GM23338 (cell line): ENCODE measurements at regions not wholly inside any gene's neighbourhood (a gene's known extent, or its start where the extent isn't known, plus 50 kb on each side); places are given as distances from the start of the nearest gene placed in this dataset.

Source experiments
- ATAC-seq: fragments of 200-7000 bp; cut with Tn5 transposase; 3 replicates; pipeline ENCODE4 v1.9.1; 2020
- DNase-seq: peaks from one replicate; pipeline ENCODE4 v3.0.0-alpha.2; 2015; ENCODE audit warnings: low spot score
- H2AFZ ChIP-seq: fragments of 200-600 bp; sonication (generic); 2 replicates; pipeline ENCODE4 v1.8.0; 2016; ENCODE audit warnings: antibody characterized with exemption, mild to moderate bottlenecking, moderate library complexity
- H3F3A ChIP-seq: fragments of 200-600 bp; sonication (generic); replicated peaks from 2 replicates; pipeline ENCODE4 v1.8.0; 2017; ENCODE audit warnings: antibody characterized with exemption, mixed run types, low read depth
- H3K27ac ChIP-seq: fragments of 200-600 bp; sonication (generic); 2 replicates; pipeline ENCODE4 v1.6.1; 2016; ENCODE audit warnings: low read depth
- H3K27me3 ChIP-seq: fragments of 200-600 bp; sonication (generic); 2 replicates; pipeline ENCODE4 v1.8.0; 2016; ENCODE audit warnings: mild to moderate bottlenecking, mixed run types, moderate library complexity; ENCODE audit not compliant: insufficient read depth
- H3K36me3 ChIP-seq: fragments of 200-600 bp; sonication (generic); 2 replicates; pipeline ENCODE4 v1.8.0; 2016; ENCODE audit warnings: mild to moderate bottlenecking; ENCODE audit not compliant: insufficient read depth
- H3K4me1 ChIP-seq: fragments of 200-600 bp; sonication (generic); 2 replicates; pipeline ENCODE4 v1.8.0; 2016; ENCODE audit warnings: mild to moderate bottlenecking, moderate library complexity; ENCODE audit not compliant: insufficient read depth
- H3K4me2 ChIP-seq: fragments of 200-600 bp; sonication (generic); 2 replicates; pipeline ENCODE4 v1.7.1; 2017; ENCODE audit warnings: mixed run types
- H3K4me3 ChIP-seq: fragments of 200-600 bp; sonication (generic); 2 replicates; pipeline ENCODE4 v1.6.1; 2016; ENCODE audit warnings: mixed run types
- H3K79me2 ChIP-seq: fragments of 200-600 bp; sonication (generic); replicated peaks from 2 replicates; pipeline ENCODE4 v1.8.0; 2017; ENCODE audit warnings: mild to moderate bottlenecking; ENCODE audit not compliant: insufficient read depth
- H3K9me2 ChIP-seq: fragments of 200-600 bp; sonication (generic); 2 replicates; pipeline ENCODE4 v1.8.0; 2017; ENCODE audit not compliant: insufficient read depth
- H4K20me1 ChIP-seq: fragments of 200-600 bp; sonication (generic); replicated peaks from 2 replicates; pipeline ENCODE4 v1.8.0; 2017; ENCODE audit warnings: mild to moderate bottlenecking; ENCODE audit not compliant: insufficient read depth
- H3K27ac Mint-ChIP-seq: 2 replicates; pipeline ENCODE4 v1.8.0; 2020; ENCODE audit warnings: inconsistent platforms, mild to moderate bottlenecking, moderate library complexity, mixed read lengths
- H3K27me3 Mint-ChIP-seq: 3 replicates; pipeline ENCODE4 v1.8.0; 2022; ENCODE audit warnings: low read depth, mild to moderate bottlenecking, moderate library complexity, mixed read lengths, inconsistent platforms; ENCODE audit not compliant: insufficient read depth, poor library complexity
- H3K36me3 Mint-ChIP-seq: 3 replicates; pipeline ENCODE4 v1.8.0; 2021; ENCODE audit warnings: low read depth, mild to moderate bottlenecking, inconsistent platforms, moderate library complexity, mixed read lengths
- H3K4me1 Mint-ChIP-seq: 3 replicates; pipeline ENCODE4 v1.8.0; 2020; ENCODE audit warnings: mild to moderate bottlenecking, inconsistent platforms, mixed read lengths
- H3K4me3 Mint-ChIP-seq: 3 replicates; pipeline ENCODE4 v1.8.0; 2021; ENCODE audit warnings: moderate library complexity, mild to moderate bottlenecking, inconsistent platforms, mixed read lengths
- H3K9me3 Mint-ChIP-seq: 3 replicates; pipeline ENCODE4 v1.8.0; 2020; ENCODE audit warnings: moderate library complexity, mild to moderate bottlenecking, inconsistent platforms, mixed read lengths
- EZH2 ChIP-seq: fragments of 200-600 bp; sonication (generic); IDR thresholded peaks from one replicate; pipeline ENCODE4 v1.8.0; 2017; ENCODE audit warnings: antibody characterized with exemption, mild to moderate bottlenecking, low read depth; ENCODE audit not compliant: unreplicated experiment
- EZH2phosphoT487 ChIP-seq: fragments of 200-600 bp; sonication (generic); IDR thresholded peaks from one replicate; pipeline ENCODE4 v1.8.1; 2018; ENCODE audit warnings: antibody characterized with exemption; ENCODE audit not compliant: unreplicated experiment
- JUNB ChIP-seq: IDR thresholded peaks from one replicate; pipeline ENCODE4 v1.6.1; 2016; ENCODE audit warnings: antibody characterized with exemption; ENCODE audit not compliant: unreplicated experiment
- NANOG ChIP-seq: IDR thresholded peaks from 2 replicates; pipeline ENCODE4 v1.6.1; 2016; ENCODE audit warnings: antibody characterized with exemption, borderline replicate concordance
- POLR2AphosphoS5 ChIP-seq: IDR thresholded peaks from 2 replicates; pipeline ENCODE4 v1.6.1; 2016; ENCODE audit warnings: antibody characterized with exemption, low read depth
- STAT1 ChIP-seq: IDR thresholded peaks from one replicate; pipeline ENCODE4 v1.6.1; 2016; ENCODE audit warnings: antibody characterized with exemption; ENCODE audit not compliant: unreplicated experiment
- ZNF114 ChIP-seq: fragments of 250-450 bp; sonication (Bioruptor Pico); IDR thresholded peaks from 2 replicates; pipeline ENCODE4 v1.5.0; 2020; ENCODE audit warnings: mild to moderate bottlenecking, moderate library complexity
- TF ChIP-seq, protein P1 (sequence below): fragments of 250-450 bp; sonication (Bioruptor Pico); IDR thresholded peaks from 2 replicates; pipeline ENCODE4 v1.5.0; 2020; ENCODE audit warnings: mild to moderate bottlenecking, moderate library complexity
- TF ChIP-seq, protein P2 (sequence below): IDR thresholded peaks from one replicate; pipeline ENCODE4 v1.6.1; 2018; ENCODE audit warnings: antibody characterized with exemption; ENCODE audit not compliant: unreplicated experiment
- TF ChIP-seq, protein P3 (sequence below), 2 experiments: fragments of 200-600 bp in 1 of 2; sonication (generic) in 1 of 2; conservative IDR thresholded peaks; 2 replicates each; pipeline versions ENCODE4 v1.5.1 to v1.6.1; 2016 to 2017; ENCODE audit warnings: antibody characterized with exemption in 2 of 2, low read depth in 2 of 2, mild to moderate bottlenecking in 2 of 2, moderate library complexity in 1 of 2
- TF ChIP-seq, protein P4 (sequence below): IDR thresholded peaks from 2 replicates; pipeline ENCODE4 v1.6.1; 2016; ENCODE audit warnings: antibody characterized with exemption

DNA sequence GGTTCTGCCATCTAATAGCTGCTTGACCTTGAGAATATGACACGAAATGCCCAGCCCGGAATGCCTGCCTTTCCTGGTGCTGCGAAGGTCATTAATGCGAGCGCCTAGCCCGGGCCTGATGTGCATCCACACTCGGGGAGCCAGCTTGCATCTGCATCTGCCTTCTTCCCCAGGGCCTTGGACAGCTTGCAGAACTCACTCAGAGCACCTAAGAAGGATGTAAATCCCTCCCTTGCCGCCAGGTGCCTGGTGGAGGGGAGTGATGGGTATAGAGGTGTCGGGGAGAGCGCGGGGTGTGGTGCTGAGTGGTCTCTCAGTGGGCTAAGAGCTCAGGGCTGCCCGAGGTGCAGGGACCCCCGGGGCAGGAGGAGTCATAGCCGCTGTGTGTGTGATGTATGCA lies 127.2 kb downstream of the MRPL36 start (continued):
- TF ChIP-seq, protein P1, sequence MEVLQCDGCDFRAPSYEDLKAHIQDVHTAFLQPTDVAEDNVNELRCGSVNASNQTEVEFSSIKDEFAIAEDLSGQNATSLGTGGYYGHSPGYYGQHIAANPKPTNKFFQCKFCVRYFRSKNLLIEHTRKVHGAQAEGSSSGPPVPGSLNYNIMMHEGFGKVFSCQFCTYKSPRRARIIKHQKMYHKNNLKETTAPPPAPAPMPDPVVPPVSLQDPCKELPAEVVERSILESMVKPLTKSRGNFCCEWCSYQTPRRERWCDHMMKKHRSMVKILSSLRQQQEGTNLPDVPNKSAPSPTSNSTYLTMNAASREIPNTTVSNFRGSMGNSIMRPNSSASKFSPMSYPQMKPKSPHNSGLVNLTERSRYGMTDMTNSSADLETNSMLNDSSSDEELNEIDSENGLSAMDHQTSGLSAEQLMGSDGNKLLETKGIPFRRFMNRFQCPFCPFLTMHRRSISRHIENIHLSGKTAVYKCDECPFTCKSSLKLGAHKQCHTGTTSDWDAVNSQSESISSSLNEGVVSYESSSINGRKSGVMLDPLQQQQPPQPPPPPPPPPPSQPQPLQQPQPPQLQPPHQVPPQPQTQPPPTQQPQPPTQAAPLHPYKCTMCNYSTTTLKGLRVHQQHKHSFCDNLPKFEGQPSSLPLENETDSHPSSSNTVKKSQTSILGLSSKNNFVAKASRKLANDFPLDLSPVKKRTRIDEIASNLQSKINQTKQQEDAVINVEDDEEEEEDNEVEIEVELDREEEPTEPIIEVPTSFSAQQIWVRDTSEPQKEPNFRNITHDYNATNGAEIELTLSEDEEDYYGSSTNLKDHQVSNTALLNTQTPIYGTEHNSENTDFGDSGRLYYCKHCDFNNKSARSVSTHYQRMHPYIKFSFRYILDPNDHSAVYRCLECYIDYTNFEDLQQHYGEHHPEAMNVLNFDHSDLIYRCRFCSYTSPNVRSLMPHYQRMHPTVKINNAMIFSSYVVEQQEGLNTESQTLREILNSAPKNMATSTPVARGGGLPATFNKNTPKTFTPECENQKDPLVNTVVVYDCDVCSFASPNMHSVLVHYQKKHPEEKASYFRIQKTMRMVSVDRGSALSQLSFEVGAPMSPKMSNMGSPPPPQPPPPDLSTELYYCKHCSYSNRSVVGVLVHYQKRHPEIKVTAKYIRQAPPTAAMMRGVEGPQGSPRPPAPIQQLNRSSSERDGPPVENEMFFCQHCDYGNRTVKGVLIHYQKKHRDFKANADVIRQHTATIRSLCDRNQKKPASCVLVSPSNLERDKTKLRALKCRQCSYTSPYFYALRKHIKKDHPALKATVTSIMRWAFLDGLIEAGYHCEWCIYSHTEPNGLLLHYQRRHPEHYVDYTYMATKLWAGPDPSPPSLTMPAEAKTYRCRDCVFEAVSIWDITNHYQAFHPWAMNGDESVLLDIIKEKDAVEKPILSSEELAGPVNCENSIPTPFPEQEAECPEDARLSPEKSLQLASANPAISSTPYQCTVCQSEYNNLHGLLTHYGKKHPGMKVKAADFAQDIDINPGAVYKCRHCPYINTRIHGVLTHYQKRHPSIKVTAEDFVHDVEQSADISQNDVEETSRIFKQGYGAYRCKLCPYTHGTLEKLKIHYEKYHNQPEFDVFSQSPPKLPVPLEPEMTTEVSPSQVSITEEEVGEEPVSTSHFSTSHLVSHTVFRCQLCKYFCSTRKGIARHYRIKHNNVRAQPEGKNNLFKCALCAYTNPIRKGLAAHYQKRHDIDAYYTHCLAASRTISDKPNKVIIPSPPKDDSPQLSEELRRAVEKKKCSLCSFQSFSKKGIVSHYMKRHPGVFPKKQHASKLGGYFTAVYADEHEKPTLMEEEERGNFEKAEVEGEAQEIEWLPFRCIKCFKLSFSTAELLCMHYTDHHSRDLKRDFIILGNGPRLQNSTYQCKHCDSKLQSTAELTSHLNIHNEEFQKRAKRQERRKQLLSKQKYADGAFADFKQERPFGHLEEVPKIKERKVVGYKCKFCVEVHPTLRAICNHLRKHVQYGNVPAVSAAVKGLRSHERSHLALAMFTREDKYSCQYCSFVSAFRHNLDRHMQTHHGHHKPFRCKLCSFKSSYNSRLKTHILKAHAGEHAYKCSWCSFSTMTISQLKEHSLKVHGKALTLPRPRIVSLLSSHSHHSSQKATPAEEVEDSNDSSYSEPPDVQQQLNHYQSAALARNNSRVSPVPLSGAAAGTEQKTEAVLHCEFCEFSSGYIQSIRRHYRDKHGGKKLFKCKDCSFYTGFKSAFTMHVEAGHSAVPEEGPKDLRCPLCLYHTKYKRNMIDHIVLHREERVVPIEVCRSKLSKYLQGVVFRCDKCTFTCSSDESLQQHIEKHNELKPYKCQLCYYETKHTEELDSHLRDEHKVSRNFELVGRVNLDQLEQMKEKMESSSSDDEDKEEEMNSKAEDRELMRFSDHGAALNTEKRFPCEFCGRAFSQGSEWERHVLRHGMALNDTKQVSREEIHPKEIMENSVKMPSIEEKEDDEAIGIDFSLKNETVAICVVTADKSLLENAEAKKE (CRISPR knock-in tag): no peak
- TF ChIP-seq NANOG: no peak

DNA sequence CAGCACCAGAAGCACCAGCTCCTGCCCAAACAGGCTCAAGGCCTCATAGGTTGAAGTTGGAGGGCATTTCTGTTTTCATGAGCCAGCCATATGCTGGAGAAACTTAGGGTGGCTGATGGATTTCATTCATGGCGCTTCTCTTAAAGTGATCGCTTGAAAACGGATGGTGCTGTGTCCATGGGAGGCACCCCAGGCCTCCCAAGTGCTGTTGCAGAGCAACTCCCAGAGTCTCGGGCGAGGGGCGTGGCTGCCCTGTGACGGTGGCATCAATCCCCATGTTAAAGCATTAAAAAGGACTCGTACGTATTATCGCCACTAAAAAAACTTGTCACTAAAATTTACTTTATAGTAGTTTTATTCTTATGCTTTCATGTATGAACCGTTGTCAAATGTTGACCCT lies 128.3 kb downstream of the MRPL36 start:
- H3K4me1 Mint-ChIP-seq: peaks cover 24% of the 10 kb centered on the region
- no peak for TF ChIP-seq NANOG
- TF ChIP-seq, protein P2, sequence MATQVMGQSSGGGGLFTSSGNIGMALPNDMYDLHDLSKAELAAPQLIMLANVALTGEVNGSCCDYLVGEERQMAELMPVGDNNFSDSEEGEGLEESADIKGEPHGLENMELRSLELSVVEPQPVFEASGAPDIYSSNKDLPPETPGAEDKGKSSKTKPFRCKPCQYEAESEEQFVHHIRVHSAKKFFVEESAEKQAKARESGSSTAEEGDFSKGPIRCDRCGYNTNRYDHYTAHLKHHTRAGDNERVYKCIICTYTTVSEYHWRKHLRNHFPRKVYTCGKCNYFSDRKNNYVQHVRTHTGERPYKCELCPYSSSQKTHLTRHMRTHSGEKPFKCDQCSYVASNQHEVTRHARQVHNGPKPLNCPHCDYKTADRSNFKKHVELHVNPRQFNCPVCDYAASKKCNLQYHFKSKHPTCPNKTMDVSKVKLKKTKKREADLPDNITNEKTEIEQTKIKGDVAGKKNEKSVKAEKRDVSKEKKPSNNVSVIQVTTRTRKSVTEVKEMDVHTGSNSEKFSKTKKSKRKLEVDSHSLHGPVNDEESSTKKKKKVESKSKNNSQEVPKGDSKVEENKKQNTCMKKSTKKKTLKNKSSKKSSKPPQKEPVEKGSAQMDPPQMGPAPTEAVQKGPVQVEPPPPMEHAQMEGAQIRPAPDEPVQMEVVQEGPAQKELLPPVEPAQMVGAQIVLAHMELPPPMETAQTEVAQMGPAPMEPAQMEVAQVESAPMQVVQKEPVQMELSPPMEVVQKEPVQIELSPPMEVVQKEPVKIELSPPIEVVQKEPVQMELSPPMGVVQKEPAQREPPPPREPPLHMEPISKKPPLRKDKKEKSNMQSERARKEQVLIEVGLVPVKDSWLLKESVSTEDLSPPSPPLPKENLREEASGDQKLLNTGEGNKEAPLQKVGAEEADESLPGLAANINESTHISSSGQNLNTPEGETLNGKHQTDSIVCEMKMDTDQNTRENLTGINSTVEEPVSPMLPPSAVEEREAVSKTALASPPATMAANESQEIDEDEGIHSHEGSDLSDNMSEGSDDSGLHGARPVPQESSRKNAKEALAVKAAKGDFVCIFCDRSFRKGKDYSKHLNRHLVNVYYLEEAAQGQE: no peak
- no peak for TF ChIP-seq STAT1
- TF ChIP-seq JUNB: no peak
- TF ChIP-seq EZH2: no peak
- TF ChIP-seq, protein P3, sequence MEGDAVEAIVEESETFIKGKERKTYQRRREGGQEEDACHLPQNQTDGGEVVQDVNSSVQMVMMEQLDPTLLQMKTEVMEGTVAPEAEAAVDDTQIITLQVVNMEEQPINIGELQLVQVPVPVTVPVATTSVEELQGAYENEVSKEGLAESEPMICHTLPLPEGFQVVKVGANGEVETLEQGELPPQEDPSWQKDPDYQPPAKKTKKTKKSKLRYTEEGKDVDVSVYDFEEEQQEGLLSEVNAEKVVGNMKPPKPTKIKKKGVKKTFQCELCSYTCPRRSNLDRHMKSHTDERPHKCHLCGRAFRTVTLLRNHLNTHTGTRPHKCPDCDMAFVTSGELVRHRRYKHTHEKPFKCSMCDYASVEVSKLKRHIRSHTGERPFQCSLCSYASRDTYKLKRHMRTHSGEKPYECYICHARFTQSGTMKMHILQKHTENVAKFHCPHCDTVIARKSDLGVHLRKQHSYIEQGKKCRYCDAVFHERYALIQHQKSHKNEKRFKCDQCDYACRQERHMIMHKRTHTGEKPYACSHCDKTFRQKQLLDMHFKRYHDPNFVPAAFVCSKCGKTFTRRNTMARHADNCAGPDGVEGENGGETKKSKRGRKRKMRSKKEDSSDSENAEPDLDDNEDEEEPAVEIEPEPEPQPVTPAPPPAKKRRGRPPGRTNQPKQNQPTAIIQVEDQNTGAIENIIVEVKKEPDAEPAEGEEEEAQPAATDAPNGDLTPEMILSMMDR (conservative IDR thresholded peaks at IDR 0.05; ENCODE audit: low read depth in 2 of 2): no peak
- TF ChIP-seq, protein P4, sequence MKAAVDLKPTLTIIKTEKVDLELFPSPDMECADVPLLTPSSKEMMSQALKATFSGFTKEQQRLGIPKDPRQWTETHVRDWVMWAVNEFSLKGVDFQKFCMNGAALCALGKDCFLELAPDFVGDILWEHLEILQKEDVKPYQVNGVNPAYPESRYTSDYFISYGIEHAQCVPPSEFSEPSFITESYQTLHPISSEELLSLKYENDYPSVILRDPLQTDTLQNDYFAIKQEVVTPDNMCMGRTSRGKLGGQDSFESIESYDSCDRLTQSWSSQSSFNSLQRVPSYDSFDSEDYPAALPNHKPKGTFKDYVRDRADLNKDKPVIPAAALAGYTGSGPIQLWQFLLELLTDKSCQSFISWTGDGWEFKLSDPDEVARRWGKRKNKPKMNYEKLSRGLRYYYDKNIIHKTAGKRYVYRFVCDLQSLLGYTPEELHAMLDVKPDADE: no peak
- no peak for TF ChIP-seq POLR2AphosphoS5
- no peak for TF ChIP-seq EZH2phosphoT487
- no peak for TF ChIP-seq ZNF114 (CRISPR knock-in tag)

More for the DNA sequence above, 128.3 kb downstream of the MRPL36 start:
- H3K4me3 Mint-ChIP-seq: no peak overlapping the region
- Histone ChIP-seq H3K27me3 (peaks cover 23% of the 10 kb centered on the region), H2AFZ (no peak overlapping the region), H3K9me2 (0 out of 2 replicates have a peak, but pooled peaks cover 4% of the 10 kb centered on the region), H3K4me2 (no peak overlapping the region), H3K36me3 (no peaks in the 10 kb centered on the region), H3K4me3 (no peak overlapping the region), H4K20me1 (no peaks in the 10 kb centered on the region), H3K79me2 (no peaks in the 10 kb centered on the region), H3K4me1 (peaks cover 6% of the 10 kb centered on the region; the same call in 1 of the 2 replicates), H3K27ac (no peak overlapping the region), H3F3A (no peaks in the 10 kb centered on the region; the same call in 1 of the 2 replicates)
- H3K36me3 Mint-ChIP-seq: no peaks in the 10 kb centered on the region; the same call in 2 of the 3 replicates
- no peak for ATAC-seq
- peaks cover 21% of the 10 kb centered on the region for H3K27me3 Mint-ChIP-seq
- DNase-seq: no peak
- no peaks in the 10 kb centered on the region; the same call in 2 of the 3 replicates for H3K9me3 Mint-ChIP-seq
- no peak overlapping the region for H3K27ac Mint-ChIP-seq
